ENCODE measurements at regions not wholly inside any gene's neighbourhood (a gene's known extent, or its start where the extent isn't known, plus 50 kb on each side); places are given as distances from the start of the nearest gene placed in this dataset.

DNA sequence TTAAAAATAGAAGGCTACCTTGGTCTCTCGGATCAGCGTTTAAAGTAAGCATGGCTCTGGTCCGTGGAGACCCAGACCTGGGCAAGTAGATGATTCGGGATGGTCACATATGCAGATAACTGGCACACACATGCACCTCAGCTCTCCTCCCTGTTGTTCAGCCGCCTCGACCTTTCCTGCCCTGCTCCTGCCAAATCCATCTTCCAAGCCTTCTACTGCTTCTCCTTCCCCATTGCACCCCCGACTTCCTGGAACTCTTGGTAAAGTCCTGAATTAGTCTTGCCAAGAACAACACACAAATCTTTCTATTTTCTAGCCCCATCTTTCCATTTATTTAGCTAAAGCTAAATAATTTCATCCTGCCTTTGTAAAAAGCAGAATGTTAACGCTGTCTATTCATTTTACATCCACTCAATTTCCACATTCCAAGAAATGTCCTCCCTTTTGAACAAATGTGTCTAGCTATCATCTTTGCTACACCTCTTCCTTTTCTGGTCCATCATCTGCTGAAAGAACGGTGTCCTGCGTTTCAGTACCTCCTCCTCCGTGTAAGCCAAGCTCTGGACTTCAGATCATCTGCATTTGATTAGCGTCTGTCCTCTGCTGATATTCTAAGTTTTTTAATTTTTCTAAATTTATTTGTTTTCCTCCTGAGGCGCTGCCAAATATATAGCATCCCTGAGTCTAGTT, 92.5 kb downstream of the ZIC5 start:
- 67 to 76% methylated on average over 13 of the region's 13 CpGs for WGBS, 2 donors
- TF ChIP-seq, protein P1, sequence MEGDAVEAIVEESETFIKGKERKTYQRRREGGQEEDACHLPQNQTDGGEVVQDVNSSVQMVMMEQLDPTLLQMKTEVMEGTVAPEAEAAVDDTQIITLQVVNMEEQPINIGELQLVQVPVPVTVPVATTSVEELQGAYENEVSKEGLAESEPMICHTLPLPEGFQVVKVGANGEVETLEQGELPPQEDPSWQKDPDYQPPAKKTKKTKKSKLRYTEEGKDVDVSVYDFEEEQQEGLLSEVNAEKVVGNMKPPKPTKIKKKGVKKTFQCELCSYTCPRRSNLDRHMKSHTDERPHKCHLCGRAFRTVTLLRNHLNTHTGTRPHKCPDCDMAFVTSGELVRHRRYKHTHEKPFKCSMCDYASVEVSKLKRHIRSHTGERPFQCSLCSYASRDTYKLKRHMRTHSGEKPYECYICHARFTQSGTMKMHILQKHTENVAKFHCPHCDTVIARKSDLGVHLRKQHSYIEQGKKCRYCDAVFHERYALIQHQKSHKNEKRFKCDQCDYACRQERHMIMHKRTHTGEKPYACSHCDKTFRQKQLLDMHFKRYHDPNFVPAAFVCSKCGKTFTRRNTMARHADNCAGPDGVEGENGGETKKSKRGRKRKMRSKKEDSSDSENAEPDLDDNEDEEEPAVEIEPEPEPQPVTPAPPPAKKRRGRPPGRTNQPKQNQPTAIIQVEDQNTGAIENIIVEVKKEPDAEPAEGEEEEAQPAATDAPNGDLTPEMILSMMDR (IDR thresholded peaks at IDR 0.05), result no peak
- no peak for TF ChIP-seq POLR2A (IDR thresholded peaks at IDR 0.05)

DNA sequence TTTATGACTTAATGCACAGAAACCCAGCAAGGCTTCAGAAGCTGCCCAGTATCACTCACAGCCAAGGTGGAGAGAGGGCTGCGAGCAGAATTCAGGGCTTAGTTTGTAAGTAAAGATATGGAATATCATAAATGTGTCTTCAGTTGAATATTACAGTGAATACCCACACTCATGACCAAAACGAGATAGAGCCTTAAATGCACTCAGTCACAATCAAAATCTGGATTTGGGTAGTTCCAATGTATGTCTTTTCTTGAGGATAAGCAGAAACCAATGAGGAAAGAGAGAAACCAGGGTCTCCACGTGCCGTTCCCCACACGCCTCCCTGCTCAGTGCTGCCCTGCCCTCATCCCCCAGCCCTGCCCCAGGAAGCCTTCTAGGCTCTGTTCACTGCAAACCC, 94.9 kb downstream of the ZIC5 start:
- no peaks in the 10 kb centered on the region for H3K9me3 ChIP-seq
- 85 to 91% methylated on average over 5 of the region's 5 CpGs for WGBS, 2 donors
- no peaks in the 10 kb centered on the region for H3K27me3 ChIP-seq
- intact Hi-C loops (cut with DNase I), result no loop called here
- H3K4me3 ChIP-seq, result no peak overlapping the region
- no peaks in the 10 kb centered on the region for H3K36me3 ChIP-seq
- no peaks in the 10 kb centered on the region for H3K4me1 ChIP-seq
- no peak for TF ChIP-seq POLR2A (IDR thresholded peaks at IDR 0.05)
- TF ChIP-seq, protein P1 (IDR thresholded peaks at IDR 0.05), result no peak
- no peak overlapping the region for H3K27ac ChIP-seq
- DNase-seq, result no peak

More for the DNA sequence above, 92.5 kb downstream of the ZIC5 start:
- Histone ChIP-seq H3K36me3 (no peaks in the 10 kb centered on the region), H3K27me3 (no peaks in the 10 kb centered on the region), H3K27ac (no peak overlapping the region), H3K4me1 (no peaks in the 10 kb centered on the region), H3K9me3 (no peaks in the 10 kb centered on the region), H3K4me3 (no peak overlapping the region)
- intact Hi-C loops (cut with DNase I), result no loop called here
- DNase-seq, result no peak

DNA sequence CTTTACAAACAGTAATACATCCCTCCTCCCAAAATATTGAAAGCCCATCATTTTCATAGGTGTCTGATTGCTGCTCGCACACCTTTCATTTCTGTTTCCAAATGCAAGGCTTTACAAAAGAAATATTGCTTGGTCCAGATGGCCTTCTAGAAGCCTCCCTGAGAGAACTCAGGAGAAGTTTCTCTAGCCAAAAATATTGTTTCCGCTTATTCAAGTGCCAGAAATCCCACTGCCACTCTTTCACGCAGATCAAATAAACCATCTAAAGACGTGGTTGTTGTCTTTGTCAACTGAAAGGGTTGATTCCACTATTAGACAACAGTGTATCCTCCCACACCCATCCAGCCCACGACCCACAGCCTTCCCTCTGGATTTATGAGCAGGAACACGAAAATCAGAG, 96.2 kb downstream of the ZIC5 start:
- TF ChIP-seq, protein P1 (IDR thresholded peaks at IDR 0.05), result no peak
- TF ChIP-seq POLR2A (IDR thresholded peaks at IDR 0.05), result no peak
- Histone ChIP-seq H3K27ac (no peak overlapping the region), H3K27me3 (no peaks in the 10 kb centered on the region), H3K9me3 (no peaks in the 10 kb centered on the region), H3K4me3 (no peak overlapping the region), H3K4me1 (no peaks in the 10 kb centered on the region), H3K36me3 (no peaks in the 10 kb centered on the region)
- intact Hi-C loops (cut with DNase I), result no loop called here
- WGBS, 2 donors, result 81 to 96% methylated on average over 6 of the region's 6 CpGs
- no peak for DNase-seq

DNA sequence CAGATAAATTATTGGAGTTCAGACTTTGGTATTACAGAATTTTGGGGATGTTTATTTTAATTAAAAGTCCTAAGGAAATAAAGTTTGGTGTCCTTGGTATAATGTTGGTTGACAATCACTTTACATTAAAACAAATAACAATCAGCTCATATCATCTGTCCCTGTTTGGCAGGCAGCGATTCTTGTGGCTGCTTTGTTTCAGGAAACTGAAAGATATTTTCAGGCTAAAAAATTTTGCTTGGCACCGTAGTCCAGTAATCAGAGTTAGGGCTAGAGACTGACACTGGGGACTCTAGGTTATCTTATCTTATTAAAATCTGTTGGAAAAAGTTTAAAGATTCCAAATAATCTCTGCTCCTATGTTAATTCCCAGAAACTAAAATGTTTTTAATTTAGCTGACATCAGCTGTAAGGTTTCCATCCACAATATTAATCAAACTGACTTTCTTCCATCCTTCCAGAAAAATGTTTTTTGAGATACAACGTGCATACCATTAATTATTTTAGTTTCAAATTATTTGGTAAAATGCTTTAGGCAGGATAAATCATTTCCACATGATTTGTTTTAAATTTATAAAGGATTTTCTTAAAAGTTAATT, 97.6 kb downstream of the ZIC5 start:
- DNase-seq, result no peak
- Histone ChIP-seq H3K9me3 (no peaks in the 10 kb centered on the region), H3K4me1 (no peaks in the 10 kb centered on the region), H3K36me3 (no peaks in the 10 kb centered on the region), H3K27me3 (no peaks in the 10 kb centered on the region), H3K4me3 (no peak overlapping the region), H3K27ac (no peak overlapping the region)
- intact Hi-C loops (cut with DNase I), result no loop called here
- TF ChIP-seq POLR2A (IDR thresholded peaks at IDR 0.05), result no peak
- WGBS, 2 donors, result 56 to 85% methylated on average over 3 of the region's 3 CpGs

DNA sequence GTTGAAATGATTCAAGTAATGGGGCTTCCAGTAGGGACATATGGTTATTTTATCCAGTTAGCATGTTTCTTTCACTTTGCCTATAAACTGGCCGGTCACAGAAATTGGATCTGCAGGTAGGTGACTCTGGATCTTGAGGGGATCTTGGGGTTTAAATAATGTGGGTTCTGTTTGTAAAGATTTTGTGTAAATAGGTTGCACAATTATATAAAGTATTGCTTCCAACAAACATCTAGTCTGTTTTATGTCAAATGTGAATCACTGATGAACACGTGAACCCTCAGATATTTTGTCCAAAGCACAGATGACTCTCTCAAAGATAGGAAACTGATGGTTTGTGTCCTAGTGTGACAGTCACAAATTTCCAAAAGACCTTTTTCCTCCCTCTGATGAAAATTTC, 98.4 kb downstream of the ZIC5 start:
- no peaks in the 10 kb centered on the region for H3K9me3 ChIP-seq
- intact Hi-C loops (cut with DNase I), result no loop called here
- DNase-seq, result no peak
- H3K27me3 ChIP-seq, result no peaks in the 10 kb centered on the region
- TF ChIP-seq POLR2A (IDR thresholded peaks at IDR 0.05), result no peak
- TF ChIP-seq, protein P1 (IDR thresholded peaks at IDR 0.05), result no peak
- 92 to 93% methylated on average over 2 of the region's 2 CpGs for WGBS, 2 donors
- no peak overlapping the region for H3K4me3 ChIP-seq
- H3K4me1 ChIP-seq, result no peaks in the 10 kb centered on the region
- H3K36me3 ChIP-seq, result no peaks in the 10 kb centered on the region
- H3K27ac ChIP-seq, result no peak overlapping the region
